ENCODE measurements at regions not wholly inside any gene's neighbourhood (a gene's known extent, or its start where the extent isn't known, plus 50 kb on each side); places are given as distances from the start of the nearest gene placed in this dataset.

GRCh38 chr5:166671811-166672210 is 1619.6 kb upstream of the WWC1 start:
- Histone ChIP-seq H3K4me3 (ENCODE audit: low read length in 2 of 2) (no peak overlapping the region), H3K36me3 (ENCODE audit: control insufficient read depth in 2 of 2, insufficient read depth in 2 of 2, low read length in 2 of 2) (no peaks in the 10 kb centered on the region), H3K4me1 (ENCODE audit: control insufficient read depth in 2 of 2, insufficient read depth in 2 of 2, low read length in 2 of 2) (no peaks in the 10 kb centered on the region), H3K27me3 (ENCODE audit: control insufficient read depth in 2 of 2, insufficient read depth in 2 of 2, low read length in 2 of 2) (no peaks in the 10 kb centered on the region), H3K9ac (ENCODE audit: low read depth in 1 of 2, low read length in 2 of 2) (no peak overlapping the region), H3K27ac (ENCODE audit: low read depth in 2 of 2, low read length in 2 of 2) (no peak overlapping the region), H3K9me3 (ENCODE audit: control insufficient read depth in 2 of 2, low read length in 2 of 2) (peaks cover 0 to 3% of the 10 kb centered on the region in 2 donors)

GRCh38 chr5:166672431-166672830 is 1619.0 kb upstream of the WWC1 start:
- Histone ChIP-seq H3K27me3 (ENCODE audit: control insufficient read depth in 2 of 2, insufficient read depth in 2 of 2, low read length in 2 of 2) (no peaks in the 10 kb centered on the region), H3K4me3 (ENCODE audit: low read length in 2 of 2) (no peak overlapping the region), H3K27ac (ENCODE audit: low read depth in 2 of 2, low read length in 2 of 2) (no peak overlapping the region), H3K4me1 (ENCODE audit: control insufficient read depth in 2 of 2, insufficient read depth in 2 of 2, low read length in 2 of 2) (no peaks in the 10 kb centered on the region), H3K9ac (ENCODE audit: low read depth in 1 of 2, low read length in 2 of 2) (no peak overlapping the region), H3K9me3 (ENCODE audit: control insufficient read depth in 2 of 2, low read length in 2 of 2) (peaks cover 0 to 3% of the 10 kb centered on the region in 2 donors), H3K36me3 (ENCODE audit: control insufficient read depth in 2 of 2, insufficient read depth in 2 of 2, low read length in 2 of 2) (no peaks in the 10 kb centered on the region)

GRCh38 chr5:166677891-166678290 is 1613.6 kb upstream of the WWC1 start:
- Histone ChIP-seq H3K27me3 (ENCODE audit: control insufficient read depth in 2 of 2, insufficient read depth in 2 of 2, low read length in 2 of 2) (no peaks in the 10 kb centered on the region), H3K9me3 (ENCODE audit: control insufficient read depth in 2 of 2, low read length in 2 of 2) (peaks cover 0 to 2% of the 10 kb centered on the region in 2 donors), H3K9ac (ENCODE audit: low read depth in 1 of 2, low read length in 2 of 2) (no peak overlapping the region), H3K4me1 (ENCODE audit: control insufficient read depth in 2 of 2, insufficient read depth in 2 of 2, low read length in 2 of 2) (no peaks in the 10 kb centered on the region), H3K4me3 (ENCODE audit: low read length in 2 of 2) (no peak overlapping the region), H3K36me3 (ENCODE audit: control insufficient read depth in 2 of 2, insufficient read depth in 2 of 2, low read length in 2 of 2) (no peaks in the 10 kb centered on the region), H3K27ac (ENCODE audit: low read depth in 2 of 2, low read length in 2 of 2) (no peak overlapping the region)

- no peak overlapping the region for H3K27ac ChIP-seq (ENCODE audit: low read depth in 2 of 2, low read length in 2 of 2)
- H3K9me3 ChIP-seq (ENCODE audit: control insufficient read depth in 2 of 2, low read length in 2 of 2), result peaks cover 0 to 5% of the 10 kb centered on the region in 2 donors
- H3K4me1 ChIP-seq (ENCODE audit: control insufficient read depth in 2 of 2, insufficient read depth in 2 of 2, low read length in 2 of 2), result no peaks in the 10 kb centered on the region
- H3K27me3 ChIP-seq (ENCODE audit: control insufficient read depth in 2 of 2, insufficient read depth in 2 of 2, low read length in 2 of 2), result no peaks in the 10 kb centered on the region
- H3K9ac ChIP-seq (ENCODE audit: low read depth in 1 of 2, low read length in 2 of 2), result no peak overlapping the region
- H3K36me3 ChIP-seq (ENCODE audit: control insufficient read depth in 2 of 2, insufficient read depth in 2 of 2, low read length in 2 of 2), result no peaks in the 10 kb centered on the region
- no peak overlapping the region for H3K4me3 ChIP-seq (ENCODE audit: low read length in 2 of 2)
Measured at GRCh38 chr5:166679331-166679730, 1612.1 kb upstream of the WWC1 start.

- H3K4me3 ChIP-seq (ENCODE audit: low read length in 2 of 2), result no peak overlapping the region
- no peaks in the 10 kb centered on the region for H3K36me3 ChIP-seq (ENCODE audit: control insufficient read depth in 2 of 2, insufficient read depth in 2 of 2, low read length in 2 of 2)
- no peak overlapping the region for H3K9ac ChIP-seq (ENCODE audit: low read depth in 1 of 2, low read length in 2 of 2)
- no peak overlapping the region for H3K27ac ChIP-seq (ENCODE audit: low read depth in 2 of 2, low read length in 2 of 2)
- no peaks in the 10 kb centered on the region for H3K9me3 ChIP-seq (ENCODE audit: control insufficient read depth in 2 of 2, low read length in 2 of 2)
- H3K4me1 ChIP-seq (ENCODE audit: control insufficient read depth in 2 of 2, insufficient read depth in 2 of 2, low read length in 2 of 2), result no peaks in the 10 kb centered on the region
- no peaks in the 10 kb centered on the region for H3K27me3 ChIP-seq (ENCODE audit: control insufficient read depth in 2 of 2, insufficient read depth in 2 of 2, low read length in 2 of 2)
Measured at GRCh38 chr5:166695326-166695725, 1596.1 kb upstream of the WWC1 start.

- Histone ChIP-seq H3K4me1 (ENCODE audit: control insufficient read depth in 2 of 2, insufficient read depth in 2 of 2, low read length in 2 of 2) (no peaks in the 10 kb centered on the region), H3K4me3 (ENCODE audit: low read length in 2 of 2) (no peak overlapping the region), H3K9me3 (ENCODE audit: control insufficient read depth in 2 of 2, low read length in 2 of 2) (no peaks in the 10 kb centered on the region), H3K36me3 (ENCODE audit: control insufficient read depth in 2 of 2, insufficient read depth in 2 of 2, low read length in 2 of 2) (no peaks in the 10 kb centered on the region), H3K9ac (ENCODE audit: low read depth in 1 of 2, low read length in 2 of 2) (no peak overlapping the region), H3K27me3 (ENCODE audit: control insufficient read depth in 2 of 2, insufficient read depth in 2 of 2, low read length in 2 of 2) (no peaks in the 10 kb centered on the region), H3K27ac (ENCODE audit: low read depth in 2 of 2, low read length in 2 of 2) (no peak overlapping the region)
Measured at GRCh38 chr5:166708291-166708690, 1583.2 kb upstream of the WWC1 start.

- H3K27ac ChIP-seq (ENCODE audit: low read depth in 2 of 2, low read length in 2 of 2), result no peak overlapping the region
- H3K4me1 ChIP-seq (ENCODE audit: control insufficient read depth in 2 of 2, insufficient read depth in 2 of 2, low read length in 2 of 2), result no peaks in the 10 kb centered on the region
- no peak overlapping the region for H3K9ac ChIP-seq (ENCODE audit: low read depth in 1 of 2, low read length in 2 of 2)
- H3K9me3 ChIP-seq (ENCODE audit: control insufficient read depth in 2 of 2, low read length in 2 of 2), result no peaks in the 10 kb centered on the region
- no peak overlapping the region for H3K4me3 ChIP-seq (ENCODE audit: low read length in 2 of 2)
- no peaks in the 10 kb centered on the region for H3K36me3 ChIP-seq (ENCODE audit: control insufficient read depth in 2 of 2, insufficient read depth in 2 of 2, low read length in 2 of 2)
- no peaks in the 10 kb centered on the region for H3K27me3 ChIP-seq (ENCODE audit: control insufficient read depth in 2 of 2, insufficient read depth in 2 of 2, low read length in 2 of 2)
Measured at GRCh38 chr5:166709691-166710090, 1581.8 kb upstream of the WWC1 start.

GRCh38 chr5:166710271-166710670 is 1581.2 kb upstream of the WWC1 start:
- Histone ChIP-seq H3K9ac (ENCODE audit: low read depth in 1 of 2, low read length in 2 of 2) (no peak overlapping the region), H3K36me3 (ENCODE audit: control insufficient read depth in 2 of 2, insufficient read depth in 2 of 2, low read length in 2 of 2) (no peaks in the 10 kb centered on the region), H3K27ac (ENCODE audit: low read depth in 2 of 2, low read length in 2 of 2) (no peak overlapping the region), H3K4me3 (ENCODE audit: low read length in 2 of 2) (no peak overlapping the region), H3K9me3 (ENCODE audit: control insufficient read depth in 2 of 2, low read length in 2 of 2) (no peaks in the 10 kb centered on the region), H3K27me3 (ENCODE audit: control insufficient read depth in 2 of 2, insufficient read depth in 2 of 2, low read length in 2 of 2) (no peaks in the 10 kb centered on the region), H3K4me1 (ENCODE audit: control insufficient read depth in 2 of 2, insufficient read depth in 2 of 2, low read length in 2 of 2) (no peaks in the 10 kb centered on the region)

GRCh38 chr5:166712447-166713185 is 1578.8 kb upstream of the WWC1 start:
- Histone ChIP-seq H3K4me1 (ENCODE audit: control insufficient read depth in 2 of 2, insufficient read depth in 2 of 2, low read length in 2 of 2) (no peaks in the 10 kb centered on the region), H3K27ac (ENCODE audit: low read depth in 2 of 2, low read length in 2 of 2) (no peak overlapping the region), H3K27me3 (ENCODE audit: control insufficient read depth in 2 of 2, insufficient read depth in 2 of 2, low read length in 2 of 2) (no peaks in the 10 kb centered on the region), H3K4me3 (ENCODE audit: low read length in 2 of 2) (no peak overlapping the region), H3K36me3 (ENCODE audit: control insufficient read depth in 2 of 2, insufficient read depth in 2 of 2, low read length in 2 of 2) (no peaks in the 10 kb centered on the region), H3K9ac (ENCODE audit: low read depth in 1 of 2, low read length in 2 of 2) (no peak overlapping the region), H3K9me3 (ENCODE audit: control insufficient read depth in 2 of 2, low read length in 2 of 2) (no peaks in the 10 kb centered on the region)

- Histone ChIP-seq H3K9me3 (ENCODE audit: control insufficient read depth in 2 of 2, low read length in 2 of 2) (no peaks in the 10 kb centered on the region), H3K36me3 (ENCODE audit: control insufficient read depth in 2 of 2, insufficient read depth in 2 of 2, low read length in 2 of 2) (no peaks in the 10 kb centered on the region), H3K4me1 (ENCODE audit: control insufficient read depth in 2 of 2, insufficient read depth in 2 of 2, low read length in 2 of 2) (no peaks in the 10 kb centered on the region), H3K27me3 (ENCODE audit: control insufficient read depth in 2 of 2, insufficient read depth in 2 of 2, low read length in 2 of 2) (no peaks in the 10 kb centered on the region), H3K4me3 (ENCODE audit: low read length in 2 of 2) (no peak overlapping the region), H3K27ac (ENCODE audit: low read depth in 2 of 2, low read length in 2 of 2) (no peak overlapping the region), H3K9ac (ENCODE audit: low read depth in 1 of 2, low read length in 2 of 2) (no peak overlapping the region)
Measured at GRCh38 chr5:166713295-166713694, 1578.2 kb upstream of the WWC1 start.

Data from mucosa of rectum (tissue), 2 donors.